ENCODE measurements at regions not wholly inside any gene's neighbourhood (a gene's known extent, or its start where the extent isn't known, plus 50 kb on each side); places are given as distances from the start of the nearest gene placed in this dataset.

- TF ChIP-seq ATF3 (IDR thresholded peaks at IDR 0.05): no peak
- TF ChIP-seq ZBTB33 (IDR thresholded peaks at IDR 0.05; ENCODE audit: extremely low read depth, insufficient replicate concordance, low read length): no peak
- no peak for TF ChIP-seq POLR2AphosphoS5 (IDR thresholded peaks at IDR 0.05; ENCODE audit: low read depth, low read length)
- no peak for TF ChIP-seq TCF7L2 (IDR thresholded peaks at IDR 0.05; ENCODE audit: borderline replicate concordance, extremely low read depth, insufficient read depth, insufficient read length)
- no peak for TF ChIP-seq EZH2 (IDR thresholded peaks at IDR 0.05)
These were observed 240.5 kb downstream of the TTLL2 start (continued) for GRCh38 chr6:167565388-167565787.

DNA sequence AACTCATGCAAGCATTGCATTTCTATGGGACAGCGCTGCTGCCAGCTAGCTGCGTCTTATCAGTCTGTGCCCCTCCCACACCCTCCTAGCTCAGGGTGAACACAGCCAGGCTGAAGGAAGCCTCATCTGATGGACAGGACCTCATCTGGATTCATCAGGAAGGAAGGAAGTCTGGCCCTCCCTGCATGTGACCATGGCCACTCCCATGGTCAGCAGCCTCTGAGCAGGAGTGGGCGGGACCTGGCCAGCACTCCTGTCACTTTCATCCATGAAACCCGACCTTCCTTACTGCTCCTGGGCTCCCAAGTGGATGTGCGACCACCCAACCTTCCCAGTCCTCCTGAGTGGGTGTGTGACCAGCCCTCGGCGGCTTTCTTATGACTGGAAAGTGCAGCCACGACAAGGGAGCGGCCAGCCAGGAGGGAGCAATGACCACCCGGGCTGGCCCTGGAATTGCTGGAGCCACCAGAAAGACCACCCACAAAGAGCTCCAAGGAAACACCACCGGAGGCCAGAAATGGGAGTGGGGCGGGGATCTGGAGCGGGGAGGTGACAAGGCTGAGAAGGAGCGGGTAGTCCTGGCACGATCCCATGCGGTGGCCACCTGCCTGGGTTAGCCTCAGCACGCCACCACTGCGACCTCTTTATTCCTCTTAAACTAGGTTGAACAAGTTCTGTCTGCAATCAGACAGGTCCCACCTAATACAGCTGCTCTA, 241.2 kb downstream of the TTLL2 start:
- intact Hi-C loops (cut with micrococcal nuclease): no loop called here
- no peak overlapping the region for H2AFZ ChIP-seq (ENCODE audit: low read depth, low read length, poor library complexity, severe bottlenecking)
- H3K27me3 ChIP-seq (ENCODE audit: insufficient read depth, low read length): 0 out of 2 replicates have a peak, but pooled peaks cover 2% of the 10 kb centered on the region
- no peak for TF ChIP-seq POLR2AphosphoS5 (IDR thresholded peaks at IDR 0.05; ENCODE audit: low read depth, low read length)
- peak; percentile 40; the same call in 1 of the 2 replicates for ATAC-seq
- no peak for DNase-seq (ENCODE audit: low read depth, low spot score)
- H3K4me1 ChIP-seq (ENCODE audit: control insufficient read depth in 1 of 2, insufficient read depth in 2 of 2, low read length in 2 of 2): peaks cover 0 to 7% of the 10 kb centered on the region in 2 experiments; a peak in 1 of 4 replicates
- POLR2A ChIA-PET: no interaction called here
- no peak overlapping the region for H3K4me2 ChIP-seq (ENCODE audit: low read length)
- no peaks in the 10 kb centered on the region for H3K36me3 ChIP-seq (ENCODE audit: control insufficient read depth in 1 of 2, insufficient read depth in 2 of 2, low read length in 2 of 2)
- H3K4me3 ChIP-seq (replicated peaks in 1 of 2; ENCODE audit: low read depth in 1 of 2, low read length in 2 of 2): no peak overlapping the region
- no peaks in the 10 kb centered on the region for H3K79me2 ChIP-seq (ENCODE audit: insufficient read depth, low read length)
- no TSS peak for BruUV-seq (replicated peaks)
- H3K27ac ChIP-seq (ENCODE audit: low read depth, low read length): no peak overlapping the region
- RAD21 ChIA-PET (ENCODE audit: low non-redundant PET in 1 of 2, low total read pairs in 2 of 2, uncharacterized antibody in 2 of 2, unreplicated experiment in 2 of 2): no interaction called here
- H3K9me3 ChIP-seq (ENCODE audit: control insufficient read depth in 1 of 2, insufficient read depth in 1 of 2, low read depth in 1 of 2, low read length in 2 of 2): no peaks in the 10 kb centered on the region
- no peak overlapping the region for H3K9ac ChIP-seq (ENCODE audit: low read length)
- CTCF ChIA-PET: no interaction called here
- no peaks in the 10 kb centered on the region for H3K9me2 ChIP-seq (ENCODE audit: insufficient read depth)
- no peaks in the 10 kb centered on the region for H4K20me1 ChIP-seq (ENCODE audit: insufficient read depth)

Data from HCT116 (cell line).